Nephron (organoid): ENCODE measurements at regions not wholly inside any gene's neighbourhood (a gene's known extent, or its start where the extent isn't known, plus 50 kb on each side); places are given as distances from the start of the nearest gene placed in this dataset.

Experiments used
- H3K27ac Mint-ChIP-seq, 3 experiments: 2 replicates each; pipeline ENCODE4 v1.8.0; 2020; ENCODE audit warnings: mixed read lengths in 3 of 3, mild to moderate bottlenecking in 2 of 3, moderate library complexity in 1 of 3
- H3K27me3 Mint-ChIP-seq: 2 replicates; pipeline ENCODE4 v1.8.0; 2021; ENCODE audit warnings: low read depth, mild to moderate bottlenecking, moderate library complexity, mixed read lengths
- H3K36me3 Mint-ChIP-seq: 2 replicates; pipeline ENCODE4 v1.8.0; 2020; ENCODE audit warnings: low read depth, mixed read lengths
- H3K4me1 Mint-ChIP-seq: 2 replicates; pipeline ENCODE4 v1.8.0; 2020; ENCODE audit warnings: mixed read lengths
- H3K4me3 Mint-ChIP-seq, 3 experiments: 2 replicates each; pipeline ENCODE4 v1.8.0; 2020; ENCODE audit warnings: mild to moderate bottlenecking in 3 of 3, mixed read lengths in 3 of 3, moderate library complexity in 2 of 3
- H3K9me3 Mint-ChIP-seq: 2 replicates; pipeline ENCODE4 v1.8.0; 2020; ENCODE audit warnings: mixed read lengths
- TF ChIP-seq, protein P1 (sequence below), 3 experiments: fragments of 200-600 bp; sonication (generic); IDR thresholded peaks; one replicate each; pipeline ENCODE4 v1.5.0; 2021; ENCODE audit warnings: antibody characterized with exemption in 3 of 3; ENCODE audit not compliant: unreplicated experiment in 3 of 3

DNA sequence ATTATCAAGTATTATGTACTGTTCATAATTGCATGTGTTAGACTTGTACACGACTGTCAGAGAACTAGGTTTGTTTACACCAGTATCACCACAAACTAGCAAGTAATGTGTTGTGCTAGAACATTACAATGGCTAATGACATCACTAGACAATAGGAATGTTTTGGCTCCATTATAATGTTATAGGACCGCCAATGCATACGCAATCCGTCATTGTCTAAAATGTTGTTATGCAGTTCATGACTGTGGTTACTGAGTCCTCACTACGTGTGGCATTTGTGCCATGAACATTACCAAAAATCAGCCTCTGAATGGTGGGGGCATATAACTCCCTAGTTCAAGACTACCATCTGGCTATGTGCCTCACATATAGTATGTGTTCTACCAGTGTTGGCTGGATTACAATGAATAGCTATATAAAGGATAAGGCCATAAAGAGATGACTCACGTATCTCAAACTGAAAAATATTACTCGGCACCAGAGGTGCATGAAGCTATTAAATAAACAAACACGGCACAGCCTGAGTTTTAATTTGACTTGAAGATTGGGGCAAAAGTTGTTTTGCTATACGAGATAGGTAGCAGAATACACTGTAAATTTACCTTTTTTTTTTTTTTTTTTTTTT, 89.1 kb upstream of the COL24A1 start:
- no peak overlapping the region for H3K27ac Mint-ChIP-seq
- no peak overlapping the region for H3K4me3 Mint-ChIP-seq
- no peaks in the 10 kb centered on the region for H3K27me3 Mint-ChIP-seq
- H3K36me3 Mint-ChIP-seq: no peaks in the 10 kb centered on the region
- no peaks in the 10 kb centered on the region for H3K9me3 Mint-ChIP-seq
- TF ChIP-seq, protein P1, sequence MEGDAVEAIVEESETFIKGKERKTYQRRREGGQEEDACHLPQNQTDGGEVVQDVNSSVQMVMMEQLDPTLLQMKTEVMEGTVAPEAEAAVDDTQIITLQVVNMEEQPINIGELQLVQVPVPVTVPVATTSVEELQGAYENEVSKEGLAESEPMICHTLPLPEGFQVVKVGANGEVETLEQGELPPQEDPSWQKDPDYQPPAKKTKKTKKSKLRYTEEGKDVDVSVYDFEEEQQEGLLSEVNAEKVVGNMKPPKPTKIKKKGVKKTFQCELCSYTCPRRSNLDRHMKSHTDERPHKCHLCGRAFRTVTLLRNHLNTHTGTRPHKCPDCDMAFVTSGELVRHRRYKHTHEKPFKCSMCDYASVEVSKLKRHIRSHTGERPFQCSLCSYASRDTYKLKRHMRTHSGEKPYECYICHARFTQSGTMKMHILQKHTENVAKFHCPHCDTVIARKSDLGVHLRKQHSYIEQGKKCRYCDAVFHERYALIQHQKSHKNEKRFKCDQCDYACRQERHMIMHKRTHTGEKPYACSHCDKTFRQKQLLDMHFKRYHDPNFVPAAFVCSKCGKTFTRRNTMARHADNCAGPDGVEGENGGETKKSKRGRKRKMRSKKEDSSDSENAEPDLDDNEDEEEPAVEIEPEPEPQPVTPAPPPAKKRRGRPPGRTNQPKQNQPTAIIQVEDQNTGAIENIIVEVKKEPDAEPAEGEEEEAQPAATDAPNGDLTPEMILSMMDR (IDR thresholded peaks at IDR 0.05; ENCODE audit: unreplicated experiment in 3 of 3): no peak
- no peaks in the 10 kb centered on the region for H3K4me1 Mint-ChIP-seq

DNA sequence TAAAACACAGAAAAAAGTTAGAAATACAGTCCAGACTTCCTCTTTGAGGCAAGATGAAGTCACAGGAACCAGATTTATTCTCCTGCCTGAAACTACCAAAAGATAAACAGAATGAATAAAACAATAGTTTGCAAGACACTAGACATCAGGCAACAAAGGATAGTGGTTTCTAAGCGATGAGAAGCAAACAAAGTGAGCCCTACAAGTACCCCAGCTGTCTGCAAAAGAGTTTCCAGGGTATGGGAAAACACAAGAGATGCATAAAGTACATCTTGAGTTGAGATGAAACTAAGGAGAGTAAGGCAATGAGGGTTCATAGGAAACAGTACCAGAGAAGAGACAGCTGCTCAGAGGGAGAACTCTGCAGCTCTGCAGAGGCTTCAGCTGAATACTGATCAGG, 83.3 kb upstream of the COL24A1 start:
- Mint-ChIP-seq H3K4me3 (no peak overlapping the region), H3K4me1 (no peaks in the 10 kb centered on the region), H3K27me3 (no peaks in the 10 kb centered on the region), H3K9me3 (peaks cover 4% of the 10 kb centered on the region), H3K36me3 (no peaks in the 10 kb centered on the region), H3K27ac (no peak overlapping the region)
- TF ChIP-seq, protein P1 (IDR thresholded peaks at IDR 0.05; ENCODE audit: unreplicated experiment in 3 of 3): no peak

DNA sequence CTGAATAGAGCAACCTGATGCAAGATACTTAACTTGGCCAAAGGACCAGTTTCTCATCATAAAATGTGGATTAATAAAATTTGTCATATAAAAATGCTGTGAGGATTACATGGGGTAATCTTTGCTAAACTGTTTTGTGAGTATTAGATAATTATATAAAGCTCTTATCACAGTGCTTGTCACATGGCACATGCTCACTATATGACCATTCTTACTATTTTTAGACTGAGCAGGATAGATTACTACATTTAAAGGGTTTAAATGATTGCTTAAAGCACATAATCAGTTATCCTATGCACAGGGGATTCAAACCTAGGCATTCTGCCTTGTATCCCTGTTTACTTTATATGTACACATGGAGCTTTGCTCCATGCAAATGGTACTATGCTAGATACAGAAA, 82.9 kb upstream of the COL24A1 start:
- Mint-ChIP-seq H3K4me3 (no peak overlapping the region), H3K27ac (no peak overlapping the region), H3K4me1 (no peaks in the 10 kb centered on the region), H3K9me3 (peaks cover 4% of the 10 kb centered on the region), H3K36me3 (no peaks in the 10 kb centered on the region), H3K27me3 (no peaks in the 10 kb centered on the region)
- TF ChIP-seq, protein P1 (IDR thresholded peaks at IDR 0.05; ENCODE audit: unreplicated experiment in 3 of 3): no peak

DNA sequence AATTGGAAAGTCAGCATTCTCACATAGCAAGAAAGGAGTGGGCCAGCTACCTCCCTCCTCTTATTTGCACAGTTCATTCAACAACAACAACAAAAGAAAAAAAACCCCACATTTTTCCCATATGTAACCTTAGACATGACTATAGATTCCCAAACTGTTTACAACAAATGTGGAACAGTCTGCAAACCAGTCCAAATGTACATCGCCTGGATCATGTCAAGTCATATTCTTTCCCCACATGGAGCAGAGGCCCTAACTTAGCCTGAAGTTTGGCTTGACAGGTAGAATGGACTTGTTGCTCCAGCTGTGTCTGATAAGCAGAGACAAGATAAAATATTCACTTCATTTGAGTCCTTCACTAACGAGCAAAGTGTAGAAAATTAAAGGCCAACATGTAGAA, 81.7 kb upstream of the COL24A1 start:
- Mint-ChIP-seq H3K9me3 (peaks cover 4% of the 10 kb centered on the region), H3K27ac (no peak overlapping the region), H3K4me3 (no peak overlapping the region), H3K36me3 (no peaks in the 10 kb centered on the region), H3K27me3 (no peaks in the 10 kb centered on the region), H3K4me1 (no peaks in the 10 kb centered on the region)
- TF ChIP-seq, protein P1 (IDR thresholded peaks at IDR 0.05; ENCODE audit: unreplicated experiment in 3 of 3): no peak

DNA sequence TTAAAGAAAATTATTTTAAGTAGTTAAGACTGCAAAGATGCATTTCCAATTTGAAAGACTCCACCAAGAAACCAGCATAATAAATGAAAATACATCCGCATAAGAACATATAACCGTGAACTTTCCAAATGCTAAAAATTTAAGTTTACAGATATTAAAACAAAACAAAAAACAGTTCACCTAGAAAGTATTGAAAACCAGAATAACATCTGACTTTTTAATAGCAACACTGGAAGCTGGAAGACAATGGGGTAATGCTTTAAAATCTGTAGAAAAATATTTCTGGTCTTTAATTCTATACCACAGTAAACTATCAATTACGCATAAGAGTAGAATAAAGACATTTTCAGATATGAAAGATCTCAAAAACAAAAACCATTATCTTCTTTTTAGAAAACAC, 79.3 kb upstream of the COL24A1 start:
- H3K27me3 Mint-ChIP-seq: no peaks in the 10 kb centered on the region
- no peak overlapping the region for H3K27ac Mint-ChIP-seq
- peaks cover 4% of the 10 kb centered on the region for H3K4me1 Mint-ChIP-seq
- no peak overlapping the region for H3K4me3 Mint-ChIP-seq
- H3K9me3 Mint-ChIP-seq: peaks cover 4% of the 10 kb centered on the region
- no peaks in the 10 kb centered on the region for H3K36me3 Mint-ChIP-seq
- TF ChIP-seq, protein P1 (IDR thresholded peaks at IDR 0.05; ENCODE audit: unreplicated experiment in 3 of 3): no peak

DNA sequence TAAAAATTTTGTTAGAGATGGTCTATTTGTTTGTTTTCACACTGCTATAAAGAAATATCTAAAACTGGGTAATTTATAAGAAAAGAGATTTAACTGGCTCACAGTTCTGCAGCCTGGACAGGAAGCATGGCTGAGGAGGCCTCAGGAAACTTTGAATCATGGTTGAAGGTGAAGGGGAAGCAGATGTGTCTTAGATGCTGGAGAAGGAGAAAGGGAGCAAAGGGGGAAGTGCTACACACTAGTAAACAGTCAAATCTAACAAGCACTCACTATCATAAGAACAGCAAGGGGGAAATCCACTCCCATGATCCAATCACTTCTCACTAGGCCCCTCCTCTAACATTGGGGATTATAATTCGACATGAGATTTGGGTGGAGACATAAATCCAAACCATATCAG, 76.8 kb upstream of the COL24A1 start:
- TF ChIP-seq, protein P1 (IDR thresholded peaks at IDR 0.05; ENCODE audit: unreplicated experiment in 3 of 3): no peak
- Mint-ChIP-seq H3K9me3 (peaks cover 4% of the 10 kb centered on the region), H3K4me3 (no peak overlapping the region), H3K36me3 (no peaks in the 10 kb centered on the region), H3K27ac (no peak overlapping the region), H3K4me1 (peaks cover 4% of the 10 kb centered on the region), H3K27me3 (no peaks in the 10 kb centered on the region)
